ENCODE measurements at regions not wholly inside any gene's neighbourhood (a gene's known extent, or its start where the extent isn't known, plus 50 kb on each side); places are given as distances from the start of the nearest gene placed in this dataset.

- no peaks in the 10 kb centered on the region for H3K27me3 Mint-ChIP-seq (ENCODE audit: low read depth)
- H3K36me3 Mint-ChIP-seq (ENCODE audit: low read depth), result no peaks in the 10 kb centered on the region
- DNase-seq, result no peak
- ChIA-PET CTCF (no interaction called here), POLR2A (no interaction called here)
- peaks cover 20% of the 10 kb centered on the region for H3K9me3 Mint-ChIP-seq (ENCODE audit: insufficient read depth)
- H3K4me3 Mint-ChIP-seq, result no peak overlapping the region
- ATAC-seq, result no peak
- no peak overlapping the region for H3K27ac Mint-ChIP-seq
- no peaks in the 10 kb centered on the region for H3K4me1 Mint-ChIP-seq (ENCODE audit: low read depth)
Observed at GRCh38 chr18:29644276-29644675, 1398.3 kb downstream of the DSC3 start.

DNA sequence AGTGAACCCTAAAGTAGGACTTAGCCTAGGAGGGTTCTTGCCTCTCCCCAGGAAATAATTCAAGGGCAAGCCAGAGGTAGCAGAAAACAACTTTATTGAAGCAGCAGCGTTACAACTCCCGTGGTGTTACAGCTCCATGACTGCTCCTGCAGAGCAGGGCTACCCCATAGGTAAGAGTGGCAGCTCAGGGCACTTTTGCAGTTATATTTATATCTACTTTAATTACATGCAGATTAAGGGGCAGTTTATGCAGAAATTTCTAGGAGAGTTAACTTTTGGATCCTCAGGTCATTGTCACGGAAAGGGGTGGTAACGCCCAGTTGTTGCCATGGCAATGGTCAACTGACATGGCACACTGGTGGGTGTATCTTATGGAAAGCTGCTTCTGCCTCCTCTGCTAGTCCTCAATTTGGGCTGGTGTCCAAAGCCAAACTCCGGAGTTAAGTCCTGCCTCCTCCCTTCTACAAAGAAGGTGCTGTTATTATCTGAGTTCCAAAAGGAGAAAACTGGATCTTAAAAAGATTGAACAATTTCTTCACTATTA, 1413.0 kb downstream of the DSC3 start:
- ChIA-PET CTCF (no interaction called here), POLR2A (no interaction called here)
- Mint-ChIP-seq H3K27me3 (ENCODE audit: low read depth) (no peaks in the 10 kb centered on the region), H3K27ac (no peak overlapping the region), H3K4me1 (ENCODE audit: low read depth) (no peaks in the 10 kb centered on the region), H3K36me3 (ENCODE audit: low read depth) (no peaks in the 10 kb centered on the region), H3K4me3 (no peak overlapping the region), H3K9me3 (ENCODE audit: insufficient read depth) (peaks cover 8% of the 10 kb centered on the region)
- DNase-seq, result no peak
- ATAC-seq, result no peak

GRCh38 chr18:29626094-29626493, 1416.4 kb downstream of the DSC3 start:
- Mint-ChIP-seq H3K4me3 (no peak overlapping the region), H3K4me1 (ENCODE audit: low read depth) (no peaks in the 10 kb centered on the region), H3K27me3 (ENCODE audit: low read depth) (no peaks in the 10 kb centered on the region), H3K27ac (no peak overlapping the region), H3K36me3 (ENCODE audit: low read depth) (no peaks in the 10 kb centered on the region), H3K9me3 (ENCODE audit: insufficient read depth) (peaks cover 2% of the 10 kb centered on the region)
- DNase-seq (no peak), ATAC-seq (no peak)
- ChIA-PET CTCF (no interaction called here), POLR2A (no interaction called here)

DNA sequence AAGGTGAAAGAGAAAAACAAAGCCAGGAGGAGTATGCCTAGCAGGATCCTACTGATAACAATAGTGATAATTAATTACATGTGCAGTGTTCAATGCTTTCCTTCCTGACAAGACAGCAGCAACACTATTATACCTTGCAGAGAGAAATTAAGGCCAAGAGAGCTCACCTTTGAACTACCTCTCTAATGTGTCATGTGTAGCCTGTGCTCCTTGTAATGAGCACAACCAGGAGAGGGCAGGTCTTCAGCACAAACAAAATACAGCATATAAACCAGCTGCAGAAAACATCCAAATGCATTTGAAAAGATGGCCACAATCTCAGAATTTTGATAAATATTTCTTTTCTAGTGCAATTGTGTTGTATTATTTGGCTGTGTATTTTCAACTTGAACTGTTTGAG, 1425.7 kb downstream of the DSC3 start:
- Mint-ChIP-seq H3K4me3 (no peak overlapping the region), H3K27me3 (ENCODE audit: low read depth) (no peaks in the 10 kb centered on the region), H3K4me1 (ENCODE audit: low read depth) (no peaks in the 10 kb centered on the region), H3K36me3 (ENCODE audit: low read depth) (no peaks in the 10 kb centered on the region), H3K27ac (no peak overlapping the region), H3K9me3 (ENCODE audit: insufficient read depth) (peaks cover 3% of the 10 kb centered on the region)
- POLR2A ChIA-PET, result no interaction called here
- no peak for ATAC-seq
- no peak for DNase-seq
- CTCF ChIA-PET, result no interaction called here

DNA sequence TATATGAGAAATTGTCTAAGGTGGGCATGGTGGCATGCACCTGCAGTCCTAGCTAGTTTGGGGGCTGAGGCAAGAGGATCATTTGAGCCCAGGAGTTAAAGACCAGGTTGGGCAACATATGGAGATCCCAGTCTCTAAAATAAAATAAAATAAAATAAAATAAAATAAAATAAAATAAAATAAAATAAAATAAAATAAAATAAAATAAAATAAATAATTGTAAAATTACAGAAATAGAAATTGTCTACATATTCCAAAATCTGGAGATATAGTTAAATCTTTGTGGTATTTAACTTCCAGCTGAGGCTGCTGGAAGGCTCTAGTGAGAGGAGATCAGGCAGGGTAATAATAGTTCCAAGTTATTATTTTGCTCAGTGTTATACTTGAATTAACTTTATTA, 1432.1 kb upstream of the CDH2 start:
- DNase-seq, result no peak
- Mint-ChIP-seq H3K36me3 (ENCODE audit: low read depth) (no peaks in the 10 kb centered on the region), H3K4me3 (no peak overlapping the region), H3K4me1 (ENCODE audit: low read depth) (no peaks in the 10 kb centered on the region), H3K27me3 (ENCODE audit: low read depth) (no peaks in the 10 kb centered on the region), H3K27ac (no peak overlapping the region), H3K9me3 (ENCODE audit: insufficient read depth) (peaks cover 13% of the 10 kb centered on the region)
- no peak for ATAC-seq
- ChIA-PET POLR2A (no interaction called here), CTCF (no interaction called here)

DNA sequence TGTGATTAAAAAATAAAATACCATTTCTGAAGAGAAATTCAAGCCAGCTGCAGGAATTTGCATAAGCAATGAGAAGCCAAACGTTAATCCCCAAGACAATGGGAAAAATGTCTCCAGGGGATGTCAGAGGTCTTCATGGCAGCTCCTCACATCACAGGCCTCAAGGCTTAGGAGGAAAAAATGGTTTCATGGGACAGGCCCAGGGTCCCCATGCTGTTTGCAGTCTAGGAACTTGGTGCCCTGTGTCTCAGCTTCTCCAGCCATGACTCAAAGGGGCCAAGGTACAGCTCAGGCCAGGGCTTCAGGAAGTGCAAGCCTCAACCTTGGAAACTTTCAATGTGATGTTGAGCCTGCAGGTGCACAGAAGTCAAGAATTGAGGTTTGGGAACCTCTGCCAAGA, 1428.4 kb upstream of the CDH2 start:
- H3K4me3 Mint-ChIP-seq, result no peak overlapping the region
- ATAC-seq (no peak), DNase-seq (no peak)
- H3K36me3 Mint-ChIP-seq (ENCODE audit: low read depth), result no peaks in the 10 kb centered on the region
- CTCF ChIA-PET, result no interaction called here
- no peaks in the 10 kb centered on the region for H3K27me3 Mint-ChIP-seq (ENCODE audit: low read depth)
- no peaks in the 10 kb centered on the region for H3K4me1 Mint-ChIP-seq (ENCODE audit: low read depth)
- peaks cover 13% of the 10 kb centered on the region for H3K9me3 Mint-ChIP-seq (ENCODE audit: insufficient read depth)
- POLR2A ChIA-PET, result no interaction called here
- H3K27ac Mint-ChIP-seq, result no peak overlapping the region

- ATAC-seq (peak; percentile 53), DNase-seq (no peak)
- Mint-ChIP-seq H3K4me3 (no peak overlapping the region), H3K4me1 (ENCODE audit: low read depth) (no peaks in the 10 kb centered on the region), H3K27me3 (ENCODE audit: low read depth) (no peaks in the 10 kb centered on the region), H3K36me3 (ENCODE audit: low read depth) (no peaks in the 10 kb centered on the region), H3K9me3 (ENCODE audit: insufficient read depth) (peaks cover 4% of the 10 kb centered on the region), H3K27ac (no peak overlapping the region)
- CTCF ChIA-PET, result no interaction called here
- POLR2A ChIA-PET, result no interaction called here
Observed at GRCh38 chr18:29596959-29597358, 1420.0 kb upstream of the CDH2 start.

- ATAC-seq, result no peak
- CTCF ChIA-PET, result no interaction called here
Observed at GRCh38 chr18:29594493-29594892, 1417.6 kb upstream of the CDH2 start.

DNA sequence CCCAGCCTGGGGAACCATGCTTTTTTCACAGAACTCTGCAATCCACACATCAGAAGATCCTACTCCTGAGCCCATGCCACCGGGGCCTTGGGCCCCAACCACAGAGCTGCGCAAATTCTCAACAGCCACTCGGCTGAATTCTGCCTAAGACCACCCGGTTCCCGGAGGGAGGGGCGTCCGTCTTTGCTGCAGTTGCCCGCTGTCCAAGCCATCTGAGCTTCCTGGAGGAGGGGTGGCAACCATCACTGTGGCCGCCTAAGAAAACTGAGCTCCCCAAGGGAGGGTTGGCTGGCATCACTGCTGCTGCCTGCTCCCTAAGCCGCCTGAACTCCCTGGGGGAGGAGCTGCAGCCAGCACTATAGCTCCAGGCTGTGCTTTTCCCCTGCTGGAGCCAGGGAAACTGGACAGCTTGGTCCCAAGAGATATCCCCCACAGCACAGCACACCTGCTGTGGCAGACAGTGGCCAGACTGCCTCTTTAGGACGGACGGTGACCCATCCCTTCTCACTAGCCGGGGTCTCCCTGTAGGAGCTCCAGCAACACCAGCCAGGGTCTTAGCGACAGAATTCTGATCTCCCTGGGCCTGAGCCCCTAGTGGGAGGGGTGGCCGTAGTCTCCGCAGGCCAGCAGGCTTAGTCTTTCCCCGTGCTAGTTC, 1411.6 kb upstream of the CDH2 start:
- Mint-ChIP-seq H3K9me3 (ENCODE audit: insufficient read depth) (peaks cover 17% of the 10 kb centered on the region), H3K4me1 (ENCODE audit: low read depth) (no peaks in the 10 kb centered on the region), H3K4me3 (no peak overlapping the region), H3K27ac (no peak overlapping the region), H3K36me3 (ENCODE audit: low read depth) (no peaks in the 10 kb centered on the region), H3K27me3 (ENCODE audit: low read depth) (no peaks in the 10 kb centered on the region)
- CTCF ChIA-PET, result no interaction called here
- no peak for DNase-seq
- POLR2A ChIA-PET, result no interaction called here
- ATAC-seq, result no peak

More at GRCh38 chr18:29594493-29594892, 1417.6 kb upstream of the CDH2 start:
- H3K27me3 Mint-ChIP-seq (ENCODE audit: low read depth), result no peaks in the 10 kb centered on the region
- POLR2A ChIA-PET, result no interaction called here
- no peak overlapping the region for H3K4me3 Mint-ChIP-seq
- no peaks in the 10 kb centered on the region for H3K4me1 Mint-ChIP-seq (ENCODE audit: low read depth)
- H3K27ac Mint-ChIP-seq, result no peak overlapping the region
- DNase-seq, result peak; percentile 21
- H3K9me3 Mint-ChIP-seq (ENCODE audit: insufficient read depth), result no peaks in the 10 kb centered on the region
- no peaks in the 10 kb centered on the region for H3K36me3 Mint-ChIP-seq (ENCODE audit: low read depth)

DNA sequence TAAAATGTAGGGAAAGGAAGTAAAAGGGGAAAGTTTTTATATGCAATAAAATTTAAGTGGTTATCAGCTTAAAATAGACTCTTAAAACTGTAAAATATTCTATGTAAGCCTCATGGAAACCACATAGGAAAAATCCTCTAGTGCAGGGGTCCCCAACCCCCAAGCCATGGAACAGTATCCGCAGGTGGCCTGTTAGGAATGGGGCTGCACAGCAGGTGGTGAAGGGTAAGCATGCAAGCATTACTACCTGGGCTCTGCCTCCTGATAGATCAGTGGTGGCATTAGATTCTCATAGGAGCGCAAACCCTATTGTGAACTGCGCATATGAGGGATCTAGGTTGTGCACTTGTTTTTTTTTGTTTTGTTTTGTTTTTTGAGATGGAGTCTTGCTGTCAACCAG, 1409.3 kb upstream of the CDH2 start:
- DNase-seq (no peak), ATAC-seq (no peak)
- no peak overlapping the region for H3K4me3 Mint-ChIP-seq
- CTCF ChIA-PET, result no interaction called here
- no peaks in the 10 kb centered on the region for H3K36me3 Mint-ChIP-seq (ENCODE audit: low read depth)
- POLR2A ChIA-PET, result no interaction called here
- H3K27ac Mint-ChIP-seq, result no peak overlapping the region
- peaks cover 17% of the 10 kb centered on the region for H3K9me3 Mint-ChIP-seq (ENCODE audit: insufficient read depth)
- H3K4me1 Mint-ChIP-seq (ENCODE audit: low read depth), result no peaks in the 10 kb centered on the region
- H3K27me3 Mint-ChIP-seq (ENCODE audit: low read depth), result no peaks in the 10 kb centered on the region

- H3K27me3 Mint-ChIP-seq (ENCODE audit: low read depth), result no peaks in the 10 kb centered on the region
- ChIA-PET POLR2A (no interaction called here), CTCF (no interaction called here)
- ATAC-seq (no peak), DNase-seq (no peak)
- H3K36me3 Mint-ChIP-seq (ENCODE audit: low read depth), result no peaks in the 10 kb centered on the region
- H3K9me3 Mint-ChIP-seq (ENCODE audit: insufficient read depth), result peaks cover 10% of the 10 kb centered on the region
- H3K4me3 Mint-ChIP-seq, result no peak overlapping the region
- H3K4me1 Mint-ChIP-seq (ENCODE audit: low read depth), result no peaks in the 10 kb centered on the region
- no peak overlapping the region for H3K27ac Mint-ChIP-seq
Observed at GRCh38 chr18:29560270-29560669, 1383.3 kb upstream of the CDH2 start.

DNA sequence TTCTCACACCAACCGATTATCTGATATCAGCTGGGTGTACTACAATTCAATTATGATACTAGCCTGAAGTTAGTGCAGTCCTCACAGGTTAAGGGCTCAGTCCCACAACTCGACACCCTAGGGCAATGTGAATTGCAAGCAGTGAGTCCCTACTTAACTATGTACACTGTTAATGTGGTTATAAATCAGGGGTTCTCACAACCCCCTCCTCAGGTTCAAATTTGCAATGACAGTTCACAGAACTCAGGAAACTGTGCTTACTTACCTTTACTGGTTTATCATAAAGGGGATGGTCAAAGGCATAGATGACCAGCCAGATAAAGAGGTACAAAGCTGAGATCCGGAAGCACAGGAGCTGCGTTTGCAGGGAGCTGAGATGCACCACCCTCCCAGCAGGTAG, 1379.1 kb upstream of the CDH2 start:
- no peak for DNase-seq
- ChIA-PET POLR2A (no interaction called here), CTCF (no interaction called here)
- peaks cover 4% of the 10 kb centered on the region for H3K9me3 Mint-ChIP-seq (ENCODE audit: insufficient read depth)
- no peaks in the 10 kb centered on the region for H3K27me3 Mint-ChIP-seq (ENCODE audit: low read depth)
- H3K36me3 Mint-ChIP-seq (ENCODE audit: low read depth), result no peaks in the 10 kb centered on the region
- H3K4me1 Mint-ChIP-seq (ENCODE audit: low read depth), result no peaks in the 10 kb centered on the region
- no peak overlapping the region for H3K4me3 Mint-ChIP-seq
- no peak for ATAC-seq
- no peak overlapping the region for H3K27ac Mint-ChIP-seq

GRCh38 chr18:29549759-29550158, 1372.8 kb upstream of the CDH2 start:
- H3K4me3 Mint-ChIP-seq, result no peak overlapping the region
- no peaks in the 10 kb centered on the region for H3K36me3 Mint-ChIP-seq (ENCODE audit: low read depth)
- POLR2A ChIA-PET, result no interaction called here
- DNase-seq, result no peak
- no peak for ATAC-seq
- no peaks in the 10 kb centered on the region for H3K4me1 Mint-ChIP-seq (ENCODE audit: low read depth)
- no peaks in the 10 kb centered on the region for H3K27me3 Mint-ChIP-seq (ENCODE audit: low read depth)
- CTCF ChIA-PET, result no interaction called here
- peaks cover 10% of the 10 kb centered on the region for H3K9me3 Mint-ChIP-seq (ENCODE audit: insufficient read depth)
- H3K27ac Mint-ChIP-seq, result no peak overlapping the region

All from activated CD8-positive, alpha-beta T cell treated with anti-CD3 and anti-CD28 coated beads, Interleukin-2, amount 10 ng/mL, durations not matched to agents 7 days and 5 days (primary cell).